GM21526 (cell line): ENCODE measurements at regions not wholly inside any gene's neighbourhood (a gene's known extent, or its start where the extent isn't known, plus 50 kb on each side); places are given as distances from the start of the nearest gene placed in this dataset.

Source experiments
- ATAC-seq: cut with Tn5 transposase; IDR thresholded peaks from one replicate; pipeline ENCODE4 v1.9.1; 2021; ENCODE audit warnings: moderate library complexity; ENCODE audit not compliant: unreplicated experiment, low FRiP score

- ATAC-seq = no peak
Observed at GRCh38 chr4:84041426-84041825, 457.7 kb downstream of the NKX6-1 start.

- ATAC-seq = no peak
Observed at GRCh38 chr4:84035568-84035967, 463.5 kb downstream of the NKX6-1 start.

GRCh38 chr4:84032372-84032771, 466.7 kb downstream of the NKX6-1 start:
- peak; percentile 81 for ATAC-seq

GRCh38 chr4:84031401-84031800, 467.7 kb downstream of the NKX6-1 start:
- ATAC-seq = peak; percentile 61

GRCh38 chr4:84028340-84028739, 470.8 kb downstream of the NKX6-1 start:
- ATAC-seq = no peak

GRCh38 chr4:84024405-84024804, 474.7 kb downstream of the NKX6-1 start:
- ATAC-seq = no peak

GRCh38 chr4:84022564-84022963, 476.5 kb downstream of the NKX6-1 start:
- ATAC-seq = no peak

- ATAC-seq = no peak
Observed at GRCh38 chr4:84019626-84020025, 479.5 kb downstream of the NKX6-1 start.

GRCh38 chr4:84003046-84003445, 467.1 kb downstream of the GPAT3 start:
- ATAC-seq = no peak

- ATAC-seq = no peak
Observed at GRCh38 chr4:84001876-84002569, 466.1 kb downstream of the GPAT3 start.

GRCh38 chr4:83996254-83996653, 460.3 kb downstream of the GPAT3 start:
- ATAC-seq = no peak

- no peak for ATAC-seq
Observed at GRCh38 chr4:83993774-83994173, 457.9 kb downstream of the GPAT3 start.

GRCh38 chr4:83989835-83990234, 453.9 kb downstream of the GPAT3 start:
- no peak for ATAC-seq

- no peak for ATAC-seq
Observed at GRCh38 chr4:83981156-83981555, 445.2 kb downstream of the GPAT3 start.

- no peak for ATAC-seq
Observed at GRCh38 chr4:83979773-83980172, 443.9 kb downstream of the GPAT3 start.

- ATAC-seq = no peak
Observed at GRCh38 chr4:83974111-83974780, 438.3 kb downstream of the GPAT3 start.

- no peak for ATAC-seq
Observed at GRCh38 chr4:83964996-83965541, 429.2 kb downstream of the GPAT3 start.

GRCh38 chr4:83962492-83962891, 426.6 kb downstream of the GPAT3 start:
- ATAC-seq = no peak

- ATAC-seq = no peak
Observed at GRCh38 chr4:83961575-83961974, 425.7 kb downstream of the GPAT3 start.

GRCh38 chr4:83959160-83959559, 423.3 kb downstream of the GPAT3 start:
- no peak for ATAC-seq

- ATAC-seq = no peak
Observed at GRCh38 chr4:83947830-83948193, 411.9 kb downstream of the GPAT3 start.
